SU-DHL-6 (cell line): ENCODE measurements at regions not wholly inside any gene's neighbourhood (a gene's known extent, or its start where the extent isn't known, plus 50 kb on each side); places are given as distances from the start of the nearest gene placed in this dataset.

Experiments used
- H2AFZ ChIP-seq: fragments of 200-600 bp; sonication (generic); 2 replicates; pipeline ENCODE4 v1.6.1; 2014; ENCODE audit warnings: low read depth, mild to moderate bottlenecking, moderate library complexity, mixed read lengths, antibody characterized with exemption, low read length; ENCODE audit not compliant: severe bottlenecking
- H3F3A ChIP-seq: fragments of 200-600 bp; shearing (Covaris generic); 2 replicates; pipeline ENCODE4 v1.6.0; 2016; ENCODE audit warnings: antibody characterized with exemption, mild to moderate bottlenecking; ENCODE audit not compliant: insufficient read depth
- H3K27ac ChIP-seq: fragments of 200-600 bp; sonication (generic); 2 replicates; pipeline ENCODE4 v1.5.1; 2016; ENCODE audit warnings: low read depth, mild to moderate bottlenecking, low read length, moderate library complexity, mixed read lengths
- H3K27me3 ChIP-seq: fragments of 200-600 bp; sonication (generic), shearing (Covaris generic); 2 replicates; pipeline ENCODE4 v1.6.0; 2014; ENCODE audit warnings: mild to moderate bottlenecking, low read length
- H3K36me3 ChIP-seq: fragments of 200-600 bp; sonication (generic); 2 replicates; pipeline ENCODE4 v1.6.1; 2014; ENCODE audit warnings: mild to moderate bottlenecking, low read length, mixed read lengths
- H3K4me2 ChIP-seq: fragments of 300-600, 200-600 bp; shearing (Covaris generic), sonication (generic); 2 replicates; pipeline ENCODE4 v1.6.0; 2014; ENCODE audit warnings: low read length, low read depth, mild to moderate bottlenecking; ENCODE audit not compliant: poor library complexity, severe bottlenecking
- H3K4me3 ChIP-seq: fragments of 200-600 bp; sonication (generic); 2 replicates; pipeline ENCODE4 v1.5.1; 2014; ENCODE audit warnings: antibody characterized with exemption, low read length, mild to moderate bottlenecking, mixed read lengths; ENCODE audit not compliant: insufficient read depth, poor library complexity, severe bottlenecking
- H3K79me2 ChIP-seq: fragments of 200-600 bp; sonication (generic); 2 replicates; pipeline ENCODE4 v1.6.1; 2014; ENCODE audit warnings: mild to moderate bottlenecking, low read length, moderate library complexity; ENCODE audit not compliant: insufficient read depth
- H3K9ac ChIP-seq: fragments of 200-600 bp; sonication (generic); 2 replicates; pipeline ENCODE4 v1.7.0; 2014; ENCODE audit warnings: mild to moderate bottlenecking, low read length
- H3K9me2 ChIP-seq: fragments of 200-600 bp; sonication (generic); replicated peaks from 2 replicates; pipeline ENCODE4 v1.6.1; 2014; ENCODE audit warnings: low read length; ENCODE audit not compliant: insufficient read depth
- H3K9me3 ChIP-seq: fragments of 200-600 bp; sonication (generic); 2 replicates; pipeline ENCODE4 v1.6.1; 2014; ENCODE audit warnings: low read length, mixed read lengths; ENCODE audit not compliant: insufficient read depth
- H4K20me1 ChIP-seq: fragments of 200-600 bp; sonication (generic); 2 replicates; pipeline ENCODE4 v1.6.1; 2014; ENCODE audit warnings: low read depth, mild to moderate bottlenecking, antibody characterized with exemption, low read length, moderate library complexity, mixed read lengths
- CTCF ChIP-seq: fragments of 200-600 bp; sonication (generic); IDR thresholded peaks from one replicate; pipeline ENCODE4 v1.5.1; 2017; ENCODE audit warnings: antibody characterized with exemption, mild to moderate bottlenecking, low read length, moderate library complexity; ENCODE audit not compliant: insufficient read depth, poor library complexity, severe bottlenecking
- EZH2phosphoT487 ChIP-seq: fragments of 200-600 bp; sonication (generic), shearing (Covaris generic); conservative IDR thresholded peaks from 2 replicates; pipeline ENCODE4 v1.6.1; 2018; ENCODE audit warnings: mild to moderate bottlenecking, antibody characterized with exemption, low read length, moderate library complexity, mixed read lengths

- Histone ChIP-seq H3K27me3 (no peaks in the 10 kb centered on the region), H3K4me3 (no peak overlapping the region), H3K27ac (no peak overlapping the region), H3K36me3 (no peaks in the 10 kb centered on the region), H4K20me1 (no peaks in the 10 kb centered on the region), H3K79me2 (no peaks in the 10 kb centered on the region), H3F3A (no peaks in the 10 kb centered on the region), H3K9me2 (no peaks in the 10 kb centered on the region), H3K9me3 (no peaks in the 10 kb centered on the region), H3K4me2 (no peak overlapping the region), H3K9ac (no peak overlapping the region), H2AFZ (no peak overlapping the region)
- no peak for TF ChIP-seq EZH2phosphoT487
Observed at GRCh38 chr11:109865548-109866186, 227.5 kb upstream of the ZC3H12C start.

- no peaks in the 10 kb centered on the region for H4K20me1 ChIP-seq
Observed at GRCh38 chr11:109867784-109868183, 225.4 kb upstream of the ZC3H12C start.

GRCh38 chr11:109869536-109869935 is 223.7 kb upstream of the ZC3H12C start:
- Histone ChIP-seq H3K36me3 (no peaks in the 10 kb centered on the region), H3K4me2 (no peak overlapping the region), H3K27me3 (no peaks in the 10 kb centered on the region), H2AFZ (no peak overlapping the region), H3K79me2 (no peaks in the 10 kb centered on the region), H3K4me3 (no peak overlapping the region), H3K27ac (no peak overlapping the region), H4K20me1 (no peaks in the 10 kb centered on the region), H3K9me2 (no peaks in the 10 kb centered on the region; the same call in none of the 2 replicates), H3K9ac (no peak overlapping the region), H3K9me3 (no peaks in the 10 kb centered on the region), H3F3A (no peaks in the 10 kb centered on the region)
- TF ChIP-seq CTCF, result no peak
- TF ChIP-seq EZH2phosphoT487, result no peak

More at GRCh38 chr11:109867784-109868183, 225.4 kb upstream of the ZC3H12C start:
- H3K79me2 ChIP-seq, result no peaks in the 10 kb centered on the region
- no peak overlapping the region for H3K4me2 ChIP-seq
- H3K9me3 ChIP-seq, result no peaks in the 10 kb centered on the region
- no peak overlapping the region for H3K9ac ChIP-seq
- H3F3A ChIP-seq, result no peaks in the 10 kb centered on the region
- no peak for TF ChIP-seq EZH2phosphoT487
- TF ChIP-seq CTCF, result no peak
- H3K27ac ChIP-seq, result no peak overlapping the region
- H3K36me3 ChIP-seq, result no peaks in the 10 kb centered on the region
- H3K9me2 ChIP-seq, result no peaks in the 10 kb centered on the region
- H2AFZ ChIP-seq, result no peak overlapping the region
- no peaks in the 10 kb centered on the region for H3K27me3 ChIP-seq
- no peak overlapping the region for H3K4me3 ChIP-seq

GRCh38 chr11:109870297-109870696 is 222.9 kb upstream of the ZC3H12C start:
- Histone ChIP-seq H3K9me3 (no peaks in the 10 kb centered on the region), H3F3A (no peaks in the 10 kb centered on the region), H3K9me2 (no peaks in the 10 kb centered on the region; the same call in none of the 2 replicates), H3K27me3 (no peaks in the 10 kb centered on the region), H3K4me2 (no peak overlapping the region), H3K4me3 (no peak overlapping the region), H3K27ac (no peak overlapping the region), H4K20me1 (no peaks in the 10 kb centered on the region), H3K36me3 (no peaks in the 10 kb centered on the region), H3K79me2 (no peaks in the 10 kb centered on the region), H3K9ac (no peak overlapping the region), H2AFZ (no peak overlapping the region)
- TF ChIP-seq CTCF, result no peak
- TF ChIP-seq EZH2phosphoT487, result no peak
